Left hindlimb (tissue), 1 donor: ENCODE measurements at regions not wholly inside any gene's neighbourhood (a gene's known extent, or its start where the extent isn't known, plus 50 kb on each side); places are given as distances from the start of the nearest gene placed in this dataset.

Experiments used
- DNase-seq: peaks from one replicate; pipeline ENCODE4 v3.0.0-alpha.2; 2018

DNA sequence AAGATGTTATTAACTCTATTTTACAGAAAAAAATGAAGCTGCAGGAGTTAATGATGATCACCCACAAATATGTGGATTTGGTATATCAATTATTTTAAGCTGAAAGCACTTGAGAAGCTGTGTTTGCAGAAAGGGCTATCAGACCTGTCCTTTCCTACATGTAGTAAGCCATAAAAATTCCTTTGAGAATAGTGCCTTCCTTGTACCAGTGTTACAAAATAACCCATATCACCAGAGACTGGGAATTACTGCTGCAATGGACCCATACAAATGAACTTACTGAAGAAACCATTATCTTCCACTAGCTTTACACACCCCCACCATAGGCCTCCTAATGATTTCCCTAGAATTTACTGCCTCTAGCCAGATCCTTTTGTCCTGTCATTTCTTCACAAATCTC lies 99.2 kb upstream of the ZRANB2 start:
- no peak for DNase-seq

DNA sequence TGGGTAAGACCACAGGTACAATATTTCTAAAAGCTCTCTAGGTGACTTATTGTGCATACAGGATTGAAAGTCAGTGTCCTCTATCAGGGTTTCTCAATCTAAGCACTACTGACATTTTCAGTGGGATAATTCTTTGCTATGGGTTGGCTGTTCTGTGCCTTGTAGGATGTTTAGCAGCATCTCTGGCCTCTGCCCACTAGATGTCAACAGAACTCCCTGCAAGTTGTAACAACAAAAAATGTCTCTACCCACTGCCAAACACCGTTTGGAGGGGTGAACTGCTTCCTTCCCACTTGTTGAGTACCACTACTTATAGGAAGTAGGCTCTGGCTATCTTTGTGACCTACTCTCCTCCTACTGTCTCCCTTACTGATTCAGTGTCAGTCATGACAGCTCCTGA lies 90.1 kb upstream of the ZRANB2 start:
- no peak for DNase-seq

DNA sequence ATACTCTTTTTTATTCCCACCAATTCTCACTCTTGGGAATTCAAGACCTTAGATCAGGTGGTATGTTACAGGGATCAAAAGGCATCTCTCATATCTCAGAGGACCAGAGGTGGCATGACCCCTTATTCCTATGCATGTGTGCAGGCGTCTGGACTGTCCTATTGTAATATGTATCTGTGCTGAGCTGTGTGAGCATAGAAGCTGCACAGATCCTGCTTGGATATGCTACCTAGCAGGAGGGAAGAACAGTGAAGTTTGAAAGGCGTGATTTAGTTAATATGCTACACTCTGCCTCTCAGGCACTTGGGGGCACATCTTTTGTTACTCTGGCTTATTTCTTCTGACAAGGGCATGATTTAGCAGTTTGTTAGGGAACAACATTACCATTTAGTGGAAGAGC lies 86.7 kb upstream of the ZRANB2 start:
- DNase-seq: no peak

DNA sequence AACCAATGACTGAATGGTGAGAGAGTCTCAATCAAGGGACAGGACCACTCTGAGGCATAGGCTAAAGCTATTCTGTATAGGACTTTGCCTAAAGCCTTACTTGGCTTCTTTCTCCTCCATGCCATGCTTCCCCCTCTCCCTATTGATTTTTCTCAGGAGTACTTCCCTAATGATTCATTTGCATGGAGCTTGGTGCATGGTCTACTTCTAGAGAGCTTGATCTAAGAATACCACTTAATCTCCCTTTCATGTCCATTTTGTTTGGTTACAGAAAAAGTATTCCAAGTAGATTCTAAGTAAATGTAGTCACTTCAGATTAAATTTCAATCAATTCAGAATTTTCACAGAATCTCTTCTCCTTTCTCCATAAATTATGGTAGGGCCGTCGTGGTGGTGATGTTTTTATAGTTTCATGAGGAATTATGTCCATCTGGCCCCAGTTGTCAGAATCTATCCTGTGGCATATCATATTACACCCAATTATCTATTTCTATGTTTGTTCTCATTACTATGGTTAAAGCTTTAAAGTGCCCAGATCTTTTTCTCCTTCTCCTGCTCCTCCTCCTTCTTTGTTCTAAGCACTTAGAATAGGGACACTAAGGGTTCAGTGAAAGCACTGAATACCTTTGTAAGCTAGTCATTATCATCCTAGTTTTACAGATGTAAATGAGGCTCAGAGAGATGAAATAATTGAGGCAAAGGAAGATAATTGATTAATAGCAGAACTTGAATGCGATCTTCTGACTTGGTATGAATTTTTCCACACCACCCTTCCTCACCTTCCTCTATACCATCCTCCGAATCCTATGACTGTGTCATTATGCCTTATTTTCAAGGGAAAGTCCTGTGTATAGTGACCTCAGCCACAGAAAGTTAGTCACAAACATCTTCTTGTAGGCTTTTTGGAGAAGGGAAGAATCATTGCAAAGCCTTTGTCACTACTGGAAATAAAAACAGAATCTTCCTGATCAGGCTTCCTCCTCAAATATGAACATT lies 85.6 kb upstream of the ZRANB2 start:
- DNase-seq: no peak

DNA sequence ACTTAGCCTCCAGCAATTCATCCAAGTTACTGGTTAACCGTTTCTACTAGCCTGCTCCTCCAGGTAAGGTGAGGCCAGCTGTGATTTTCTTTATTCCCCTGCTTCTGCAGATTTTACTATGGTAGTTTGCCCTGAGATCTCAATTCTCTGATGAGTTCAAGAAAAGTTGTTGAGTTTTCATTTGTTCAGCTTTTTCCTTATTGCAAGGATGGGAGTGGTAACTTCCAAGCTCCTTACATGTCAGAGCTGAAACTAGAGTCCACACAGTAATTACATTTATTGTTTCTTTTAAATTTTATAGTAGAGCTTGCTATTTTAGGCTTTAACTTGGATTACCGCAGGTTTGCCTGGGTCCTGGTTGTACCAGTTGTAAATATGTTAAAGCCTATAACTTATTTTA lies 76.9 kb upstream of the ZRANB2 start:
- no peak for DNase-seq

DNA sequence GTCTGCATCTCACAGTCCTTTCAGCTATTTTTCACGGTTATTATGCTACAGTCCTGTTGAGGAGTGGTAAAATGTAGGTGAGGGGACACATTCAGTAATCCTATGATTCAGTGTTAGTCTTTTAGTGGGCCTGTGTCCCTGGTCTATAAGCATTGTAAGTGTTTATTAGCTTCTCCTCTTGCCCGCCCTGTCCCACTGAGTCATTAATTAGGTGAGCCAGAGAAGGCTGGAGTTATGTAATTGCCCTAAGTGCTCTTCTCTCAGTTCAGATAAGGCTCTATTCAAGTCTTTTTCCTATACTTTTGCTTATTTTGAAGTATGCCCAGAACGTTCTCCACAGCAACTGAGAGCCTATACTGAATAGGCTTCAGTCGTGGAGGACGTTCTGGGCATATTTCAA lies 76.3 kb upstream of the ZRANB2 start:
- no peak for DNase-seq

DNA sequence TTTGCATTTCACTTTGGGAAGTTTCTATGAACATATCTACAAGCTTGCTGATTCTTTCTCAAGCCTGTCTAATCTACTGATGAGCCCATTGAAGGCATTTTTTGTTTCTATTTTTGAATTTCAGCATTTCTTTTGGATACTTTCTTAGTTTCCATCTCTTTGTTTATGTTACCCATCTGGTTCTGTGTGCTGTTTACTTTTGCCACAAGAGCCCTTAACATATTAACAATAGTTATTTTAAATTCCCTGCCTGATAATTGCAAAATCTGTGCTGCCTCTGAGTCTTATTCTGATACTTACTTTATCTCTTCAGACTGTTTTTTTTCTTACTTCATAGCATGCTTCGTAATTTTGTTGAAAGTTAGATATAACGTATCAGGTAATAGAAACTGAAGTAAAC lies 75.8 kb upstream of the ZRANB2 start:
- no peak for DNase-seq

DNA sequence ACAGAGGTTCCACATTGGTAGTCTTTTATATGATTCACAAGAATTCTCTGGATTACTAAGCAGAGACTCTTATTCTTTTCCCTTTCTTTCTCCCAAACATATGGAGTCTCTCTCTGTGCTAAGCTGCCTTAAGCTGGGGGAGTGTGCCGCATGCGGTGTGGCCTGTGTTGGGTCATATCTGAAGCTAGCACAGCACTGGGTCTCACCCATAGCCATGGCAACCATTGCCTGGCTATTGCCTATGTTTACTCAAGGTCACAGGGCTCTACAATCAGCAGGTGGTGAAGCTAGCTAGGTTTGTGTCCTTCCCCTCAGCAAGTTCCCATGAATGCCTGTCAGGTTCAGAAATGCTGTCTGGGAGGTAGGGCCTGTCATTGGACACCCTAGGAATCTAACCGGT lies 73.6 kb upstream of the ZRANB2 start:
- no peak for DNase-seq

DNA sequence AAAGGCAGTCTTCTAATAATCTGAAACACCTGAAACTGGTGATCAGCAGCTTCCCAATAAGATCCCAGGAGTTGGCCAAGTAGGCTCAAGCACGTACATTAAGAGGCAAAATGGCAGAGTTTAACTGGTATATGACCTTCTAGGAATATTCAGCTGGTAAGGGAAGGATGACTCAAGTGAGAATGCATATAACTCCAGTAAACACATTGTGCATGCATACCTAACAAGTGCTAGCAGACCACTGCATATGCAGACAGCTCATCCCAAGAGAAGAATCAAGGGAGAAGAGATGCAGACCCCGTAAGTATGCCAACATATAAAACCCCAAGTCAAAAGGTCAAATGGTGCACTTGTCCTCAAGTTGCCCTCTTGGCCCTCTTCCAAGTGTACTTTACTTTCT lies 73.0 kb upstream of the ZRANB2 start:
- DNase-seq: no peak

DNA sequence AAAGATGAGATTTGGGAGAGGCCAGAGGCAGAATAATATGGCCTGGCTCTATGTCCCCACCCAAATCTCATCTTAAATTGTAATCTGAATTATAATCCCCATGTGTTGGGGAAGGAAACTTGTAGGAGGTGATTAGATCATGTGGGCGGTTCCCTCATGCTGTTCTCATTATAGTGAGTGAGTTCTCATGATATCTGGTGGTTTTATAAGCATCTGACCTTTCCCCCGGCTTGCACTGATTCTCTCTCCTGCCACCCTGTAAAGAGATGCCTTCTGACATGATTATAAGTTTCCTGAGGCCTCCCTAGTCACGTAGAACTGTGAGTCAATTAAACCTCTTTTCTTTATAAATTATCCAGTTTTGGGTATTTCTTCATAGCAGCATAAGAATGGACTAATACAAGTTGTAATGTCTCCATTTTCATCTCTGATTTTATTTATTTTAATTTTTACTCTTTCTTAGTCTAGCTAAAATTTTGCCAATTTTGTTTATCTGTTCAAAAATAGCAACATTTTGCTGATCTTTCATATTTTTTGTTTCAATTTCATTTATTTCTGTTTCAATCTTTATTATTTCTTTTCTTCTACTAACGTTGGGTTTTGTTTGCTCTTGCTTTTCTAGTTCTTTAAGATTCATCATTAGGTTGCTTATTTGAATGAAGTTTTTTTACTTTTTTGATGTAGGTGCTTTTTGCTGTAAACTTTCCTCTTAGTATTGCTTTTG lies 67.0 kb upstream of the ZRANB2 start:
- DNase-seq: no peak

DNA sequence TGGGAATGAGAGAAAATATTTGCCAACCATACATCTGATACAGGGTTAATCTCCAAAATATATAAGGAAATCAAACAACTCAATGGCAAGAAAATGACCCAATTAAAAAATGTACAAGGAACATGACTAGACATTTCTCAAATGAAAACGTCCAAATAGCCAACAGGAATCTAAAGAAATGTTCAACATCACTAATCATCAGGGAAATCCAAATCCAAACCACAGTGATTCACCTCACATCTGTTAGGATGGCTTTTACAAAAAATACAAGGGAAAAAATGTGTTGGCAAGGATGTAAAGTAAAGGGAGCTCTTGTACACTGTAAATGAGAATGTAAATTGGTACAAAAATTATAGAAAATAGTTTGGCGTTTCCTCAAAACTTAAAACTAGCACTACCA lies 54.7 kb upstream of the ZRANB2 start:
- DNase-seq: no peak
